ENCODE measurements at regions not wholly inside any gene's neighbourhood (a gene's known extent, or its start where the extent isn't known, plus 50 kb on each side); places are given as distances from the start of the nearest gene placed in this dataset.

- ATAC-seq (no peak), FAIRE-seq (no peak), DNase-seq (no peak)
- Histone ChIP-seq H3K27ac (no peak overlapping the region), H3K27me3 (no peaks in the 10 kb centered on the region), H3K4me3 (no peak overlapping the region), H3K4me1 (peaks cover 0 to 21% (median 6%) of the 10 kb centered on the region in 3 donors), H3K9me3 (no peaks in the 10 kb centered on the region), H3K36me3 (no peaks in the 10 kb centered on the region)
- 54 to 78% methylated on average over 1 of the region's 1 CpG for WGBS, 2 donors
- intact Hi-C loops (cut with DNase I) = no loop called here
- TF ChIP-seq CTCF (IDR thresholded peaks at IDR 0.05) = no peak
Measured at GRCh38 chr1:224492015-224492414, 57.4 kb upstream of the WDR26 start.

GRCh38 chr1:224492632-224493031, 58.0 kb upstream of the WDR26 start:
- intact Hi-C loops (cut with DNase I) = no loop called here
- 77 to 82% methylated on average over 2 of the region's 2 CpGs for WGBS, 2 donors
- ATAC-seq = peak in 1 of 4 donors; percentile 34
- peaks cover 0 to 23% (median 6%) of the 10 kb centered on the region in 3 donors for H3K4me1 ChIP-seq
- TF ChIP-seq CTCF (IDR thresholded peaks at IDR 0.05) = no peak
- H3K9me3 ChIP-seq = no peaks in the 10 kb centered on the region
- no peak for DNase-seq
- no peak overlapping the region for H3K4me3 ChIP-seq
- no peaks in the 10 kb centered on the region for H3K27me3 ChIP-seq
- no peaks in the 10 kb centered on the region for H3K36me3 ChIP-seq
- no peak overlapping the region for H3K27ac ChIP-seq
- no peak for FAIRE-seq

- H3K27me3 ChIP-seq = no peaks in the 10 kb centered on the region
- ATAC-seq (peak in 1 of 4 donors; percentile 34), FAIRE-seq (no peak), DNase-seq (no peak)
- peaks cover 0 to 29% (median 6%) of the 10 kb centered on the region in 3 donors for H3K4me1 ChIP-seq
- 39 to 42% methylated on average over 4 of the region's 4 CpGs for WGBS, 2 donors
- TF ChIP-seq CTCF (IDR thresholded peaks at IDR 0.05) = no peak
- H3K4me3 ChIP-seq = no peak overlapping the region
- H3K9me3 ChIP-seq = no peaks in the 10 kb centered on the region
- no peaks in the 10 kb centered on the region for H3K36me3 ChIP-seq
- no peak overlapping the region for H3K27ac ChIP-seq
- intact Hi-C loops (cut with DNase I) = no loop called here
Measured at GRCh38 chr1:224493269-224493668, 58.7 kb upstream of the WDR26 start.

- FAIRE-seq (no peak), ATAC-seq (no peak), DNase-seq (no peak)
- no peaks in the 10 kb centered on the region for H3K9me3 ChIP-seq
- H3K27ac ChIP-seq = no peak overlapping the region
- no peak for TF ChIP-seq CTCF (IDR thresholded peaks at IDR 0.05)
- no peaks in the 10 kb centered on the region for H3K36me3 ChIP-seq
- H3K4me3 ChIP-seq = no peak overlapping the region
- intact Hi-C loops (cut with DNase I) = no loop called here
- no peaks in the 10 kb centered on the region for H3K27me3 ChIP-seq
- H3K4me1 ChIP-seq = peaks cover 0 to 35% (median 6%) of the 10 kb centered on the region in 3 donors
- WGBS, 2 donors = 79 to 80% methylated on average over 2 of the region's 2 CpGs
Measured at GRCh38 chr1:224494343-224494742, 59.7 kb upstream of the WDR26 start.

- intact Hi-C loops (cut with DNase I) = no loop called here
- FAIRE-seq = no peak
- no peak overlapping the region for H3K4me3 ChIP-seq
- H3K4me1 ChIP-seq = peaks cover 0 to 35% (median 6%) of the 10 kb centered on the region in 3 donors
- no peaks in the 10 kb centered on the region for H3K27me3 ChIP-seq
- H3K27ac ChIP-seq = no peak overlapping the region
- H3K9me3 ChIP-seq = no peaks in the 10 kb centered on the region
- no peak for ATAC-seq
- DNase-seq = no peak
- 85 to 87% methylated on average over 5 of the region's 5 CpGs for WGBS, 2 donors
- no peak for TF ChIP-seq CTCF (IDR thresholded peaks at IDR 0.05)
- H3K36me3 ChIP-seq = no peaks in the 10 kb centered on the region
Measured at GRCh38 chr1:224495866-224496265, 61.3 kb upstream of the WDR26 start.
